Ascending aorta (tissue), 2 donors: ENCODE measurements at regions not wholly inside any gene's neighbourhood (a gene's known extent, or its start where the extent isn't known, plus 50 kb on each side); places are given as distances from the start of the nearest gene placed in this dataset.

Experiments used
- DNase-seq, 2 donors: peaks; one replicate each; pipeline ENCODE4 v3.0.0-alpha.2; 2019; ENCODE audit warnings: low spot score in 2 of 2
- H3K27ac ChIP-seq, 2 donors: fragments of 200-600 bp; sonication (generic); one replicate each; pipeline ENCODE4 v1.5.1; 2016 to 2017; ENCODE audit warnings: mild to moderate bottlenecking in 1 of 2
- H3K27me3 ChIP-seq: fragments of 200-600 bp; sonication (generic); one replicate; pipeline ENCODE4 v1.5.1; 2017
- H3K36me3 ChIP-seq, 2 donors: fragments of 200-600 bp; sonication (generic); one replicate each; pipeline ENCODE4 v1.5.1; 2016
- H3K4me1 ChIP-seq, 2 donors: fragments of 200-600 bp; sonication (generic); one replicate each; pipeline ENCODE4 v1.5.1; 2016 to 2017; ENCODE audit warnings: mild to moderate bottlenecking in 1 of 2
- H3K4me3 ChIP-seq, 2 donors: fragments of 200-600 bp; sonication (generic); one replicate each; pipeline ENCODE4 v1.5.1; 2016 to 2017; ENCODE audit warnings: mild to moderate bottlenecking in 1 of 2
- H3K9me3 ChIP-seq, 2 donors: fragments of 200-600 bp; sonication (generic); one replicate each; pipeline ENCODE4 v1.5.1; 2016
- intact Hi-C: fragments of 100-400 bp; cut with DNase I; formaldehyde crosslinking; loops from one replicate; pipeline ENCODE4 v1.15.1; 2023
- TF ChIP-seq, protein P1 (sequence below), 3 experiments: fragments of 200-600 bp in 2 of 3; fragments of 450-650 bp in 1 of 3; sonication (generic) in 2 of 3; IDR thresholded peaks; one replicate each; pipeline ENCODE4 v1.5.1; 2016 to 2019; ENCODE audit warnings: antibody characterized with exemption in 3 of 3, mild to moderate bottlenecking in 1 of 3, moderate library complexity in 1 of 3

DNA sequence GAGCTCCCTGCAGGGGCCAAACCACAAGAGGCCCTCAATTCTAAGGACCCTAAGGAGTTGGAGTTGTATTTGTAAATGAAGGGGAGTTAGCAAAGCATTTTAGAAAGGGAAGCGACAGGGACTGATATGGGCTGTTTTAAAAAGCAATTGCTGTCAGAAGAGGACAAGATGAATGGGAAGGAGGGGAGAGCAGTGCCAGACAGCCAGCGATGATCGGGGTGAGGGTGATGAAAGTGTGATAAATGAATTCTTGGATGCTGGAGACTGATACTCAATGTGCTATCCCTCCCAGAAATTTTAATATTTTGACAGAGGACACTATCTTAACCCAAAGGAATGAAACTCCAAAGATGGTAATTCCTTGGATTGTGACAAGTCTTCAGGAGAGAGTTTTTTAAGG, 289.2 kb downstream of the CLIC5 start:
- TF ChIP-seq, protein P1, sequence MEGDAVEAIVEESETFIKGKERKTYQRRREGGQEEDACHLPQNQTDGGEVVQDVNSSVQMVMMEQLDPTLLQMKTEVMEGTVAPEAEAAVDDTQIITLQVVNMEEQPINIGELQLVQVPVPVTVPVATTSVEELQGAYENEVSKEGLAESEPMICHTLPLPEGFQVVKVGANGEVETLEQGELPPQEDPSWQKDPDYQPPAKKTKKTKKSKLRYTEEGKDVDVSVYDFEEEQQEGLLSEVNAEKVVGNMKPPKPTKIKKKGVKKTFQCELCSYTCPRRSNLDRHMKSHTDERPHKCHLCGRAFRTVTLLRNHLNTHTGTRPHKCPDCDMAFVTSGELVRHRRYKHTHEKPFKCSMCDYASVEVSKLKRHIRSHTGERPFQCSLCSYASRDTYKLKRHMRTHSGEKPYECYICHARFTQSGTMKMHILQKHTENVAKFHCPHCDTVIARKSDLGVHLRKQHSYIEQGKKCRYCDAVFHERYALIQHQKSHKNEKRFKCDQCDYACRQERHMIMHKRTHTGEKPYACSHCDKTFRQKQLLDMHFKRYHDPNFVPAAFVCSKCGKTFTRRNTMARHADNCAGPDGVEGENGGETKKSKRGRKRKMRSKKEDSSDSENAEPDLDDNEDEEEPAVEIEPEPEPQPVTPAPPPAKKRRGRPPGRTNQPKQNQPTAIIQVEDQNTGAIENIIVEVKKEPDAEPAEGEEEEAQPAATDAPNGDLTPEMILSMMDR (IDR thresholded peaks at IDR 0.05) = no peak
- H3K4me3 ChIP-seq = no peak overlapping the region
- intact Hi-C loops = no loop called here
- no peaks in the 10 kb centered on the region for H3K9me3 ChIP-seq
- no peaks in the 10 kb centered on the region for H3K27me3 ChIP-seq
- H3K4me1 ChIP-seq = no peaks in the 10 kb centered on the region
- H3K36me3 ChIP-seq = no peaks in the 10 kb centered on the region
- no peak for DNase-seq
- no peak overlapping the region for H3K27ac ChIP-seq

DNA sequence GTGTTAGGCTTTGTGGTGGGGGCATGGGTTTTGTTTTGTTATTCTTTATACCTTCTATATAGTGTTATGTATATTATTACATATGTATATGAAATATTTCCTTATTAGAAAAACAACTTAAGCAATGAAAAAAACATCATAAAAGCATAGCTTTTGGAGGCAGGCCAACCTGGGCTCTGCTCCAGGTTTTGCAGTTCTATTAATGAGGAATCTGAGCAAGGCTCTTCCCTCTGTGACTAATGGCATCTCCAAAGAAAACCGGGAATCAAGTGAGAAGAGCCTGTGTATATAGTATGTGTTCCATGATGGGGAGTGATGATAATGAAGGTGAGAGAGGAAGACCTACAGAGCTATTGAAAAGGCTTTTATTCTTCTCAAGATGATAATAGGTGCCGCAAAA, 291.1 kb downstream of the CLIC5 start:
- intact Hi-C loops = no loop called here
- no peak for DNase-seq
- Histone ChIP-seq H3K36me3 (no peaks in the 10 kb centered on the region), H3K9me3 (no peaks in the 10 kb centered on the region), H3K27ac (no peak overlapping the region), H3K4me1 (no peaks in the 10 kb centered on the region), H3K4me3 (no peak overlapping the region), H3K27me3 (no peaks in the 10 kb centered on the region)
- TF ChIP-seq, protein P1 (IDR thresholded peaks at IDR 0.05) = no peak

DNA sequence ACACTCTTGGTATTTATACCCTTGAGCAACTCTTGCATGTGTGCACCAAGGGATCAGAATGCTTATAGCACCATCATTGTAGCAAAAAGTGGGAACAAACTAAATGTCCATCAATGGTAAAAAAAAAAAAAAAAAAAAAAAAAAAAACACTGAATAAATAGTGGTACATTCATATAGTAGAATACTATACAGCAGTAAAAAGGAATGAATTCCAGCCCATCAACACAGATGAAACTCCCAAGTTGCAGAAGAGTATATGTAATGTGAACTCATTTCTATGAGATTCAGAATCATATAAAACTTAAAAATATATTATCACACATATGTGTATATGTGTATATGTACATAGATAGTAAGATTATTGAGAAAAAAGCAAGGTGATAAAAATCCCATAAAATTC, 291.6 kb downstream of the CLIC5 start:
- intact Hi-C loops = no loop called here
- DNase-seq = no peak

DNA sequence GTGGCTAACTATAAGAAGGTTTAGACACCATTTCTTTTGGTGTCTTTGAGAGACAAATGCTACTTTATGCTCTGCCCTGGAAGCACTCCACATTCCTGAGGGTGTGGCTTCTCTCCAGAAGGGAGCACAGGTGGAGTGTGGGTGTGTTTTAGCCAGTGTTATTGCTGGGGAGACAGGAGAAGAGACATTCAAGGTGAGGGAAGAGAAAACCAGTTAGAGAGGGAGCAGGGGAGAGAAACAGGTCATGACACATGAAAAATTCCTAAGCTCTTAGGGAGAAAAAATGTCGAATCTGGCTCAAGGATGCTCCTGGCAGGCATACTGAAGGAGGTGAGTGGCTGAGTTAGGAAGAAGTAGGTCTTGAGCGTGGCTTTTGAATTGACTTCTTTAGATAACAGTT, 292.8 kb downstream of the CLIC5 start:
- Histone ChIP-seq H3K9me3 (no peaks in the 10 kb centered on the region), H3K4me1 (no peaks in the 10 kb centered on the region), H3K36me3 (no peaks in the 10 kb centered on the region), H3K27me3 (no peaks in the 10 kb centered on the region), H3K27ac (no peak overlapping the region), H3K4me3 (no peak overlapping the region)
- TF ChIP-seq, protein P1 (IDR thresholded peaks at IDR 0.05) = no peak
- no peak for DNase-seq
- intact Hi-C loops = no loop called here

More for the DNA sequence above, 291.6 kb downstream of the CLIC5 start:
- Histone ChIP-seq H3K27me3 (no peaks in the 10 kb centered on the region), H3K4me3 (no peak overlapping the region), H3K4me1 (no peaks in the 10 kb centered on the region), H3K36me3 (no peaks in the 10 kb centered on the region), H3K27ac (no peak overlapping the region), H3K9me3 (no peaks in the 10 kb centered on the region)
- TF ChIP-seq, protein P1 (IDR thresholded peaks at IDR 0.05) = no peak

DNA sequence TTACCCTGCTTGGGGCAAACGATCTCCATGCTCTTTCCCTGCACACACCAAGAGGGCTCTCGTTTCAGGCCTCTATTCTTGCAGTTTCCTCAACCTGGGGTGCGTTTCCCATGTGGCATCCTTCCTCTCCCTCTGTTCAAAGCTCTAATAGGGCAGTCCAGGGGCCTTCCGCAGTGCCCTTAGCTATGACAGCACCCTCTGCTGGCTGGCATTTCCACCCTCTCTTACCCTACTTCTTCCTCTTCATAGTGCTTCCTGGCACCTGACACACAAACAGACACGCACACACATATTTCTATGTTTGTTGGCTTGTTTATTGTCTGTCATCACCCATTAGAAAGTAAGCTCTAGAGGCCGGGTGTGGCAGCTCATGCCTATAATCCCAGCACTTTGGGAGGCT, 294.0 kb downstream of the CLIC5 start:
- no peak overlapping the region for H3K4me3 ChIP-seq
- no peak overlapping the region for H3K27ac ChIP-seq
- H3K27me3 ChIP-seq = no peaks in the 10 kb centered on the region
- TF ChIP-seq, protein P1 (IDR thresholded peaks at IDR 0.05) = no peak
- no peak for DNase-seq
- H3K4me1 ChIP-seq = no peaks in the 10 kb centered on the region
- no peaks in the 10 kb centered on the region for H3K9me3 ChIP-seq
- no peaks in the 10 kb centered on the region for H3K36me3 ChIP-seq
- intact Hi-C loops = no loop called here

DNA sequence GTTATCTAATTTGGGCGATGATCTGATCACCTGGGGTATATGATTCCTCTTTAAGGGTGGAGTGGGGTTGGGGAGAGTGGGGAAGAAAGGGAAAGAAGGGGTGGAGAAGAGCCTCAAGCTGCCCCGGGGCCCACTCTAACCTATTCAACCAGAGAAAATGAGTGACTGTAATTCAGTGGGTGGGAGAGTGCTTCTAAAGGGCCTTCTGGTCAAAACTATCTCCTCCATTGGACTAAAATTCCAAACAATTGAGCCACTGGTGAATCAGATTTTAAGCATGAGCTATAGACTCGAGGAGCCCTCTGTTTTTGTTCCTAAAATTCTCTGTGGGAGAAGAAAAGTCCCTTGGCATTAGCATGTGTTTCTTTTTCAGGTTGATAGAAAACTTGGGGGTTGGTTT, 296.8 kb downstream of the CLIC5 start:
- Histone ChIP-seq H3K27ac (no peak overlapping the region), H3K27me3 (no peaks in the 10 kb centered on the region), H3K9me3 (no peaks in the 10 kb centered on the region), H3K4me1 (peaks cover 0 to 3% of the 10 kb centered on the region in 2 donors), H3K4me3 (no peak overlapping the region), H3K36me3 (no peaks in the 10 kb centered on the region)
- intact Hi-C loops = loop anchor here (10.0 kb wide), 1 partner anchor 1124 kb away; no protein-coding TSS in a partner anchor
- TF ChIP-seq, protein P1 (IDR thresholded peaks at IDR 0.05) = no peak
- DNase-seq = no peak
